ENCODE measurements at regions not wholly inside any gene's neighbourhood (a gene's known extent, or its start where the extent isn't known, plus 50 kb on each side); places are given as distances from the start of the nearest gene placed in this dataset.

- Histone ChIP-seq H3F3A (ENCODE audit: low read length, unreplicated experiment) (no peaks in the 10 kb centered on the region), H4K20me1 (ENCODE audit: low read length) (no peaks in the 10 kb centered on the region), H3K36me3 (ENCODE audit: low read depth, low read length) (no peaks in the 10 kb centered on the region), H3K4me1 (ENCODE audit: insufficient read depth, low read length) (no peaks in the 10 kb centered on the region), H3K27me3 (ENCODE audit: low read length) (0 out of 2 replicates have a peak, but pooled peaks cover 5% of the 10 kb centered on the region), H3K27ac (ENCODE audit: low read length) (no peak overlapping the region), H3K4me3 (ENCODE audit: low read length) (no peak overlapping the region), H3K4me2 (ENCODE audit: low read length) (no peak overlapping the region), H3K9ac (ENCODE audit: low read length) (no peak overlapping the region), H2AFZ (ENCODE audit: low read length) (no peak overlapping the region), H3K79me2 (ENCODE audit: low read length) (no peaks in the 10 kb centered on the region), H3K9me3 (ENCODE audit: low read length) (no peaks in the 10 kb centered on the region), H3K9me2 (replicated peaks; ENCODE audit: low read length) (no peaks in the 10 kb centered on the region)
- peak; percentile 65 for DNase-seq
- no peak for TF ChIP-seq EZH2 (IDR thresholded peaks at IDR 0.05; ENCODE audit: low read length, unreplicated experiment)
- TF ChIP-seq EZH2phosphoT487 (IDR thresholded peaks at IDR 0.05; ENCODE audit: borderline replicate concordance, low read length): no peak
- peak; percentile 77 for TF ChIP-seq CTCF (conservative IDR thresholded peaks at IDR 0.05; ENCODE audit: low read depth, low read length)
- BruUV-seq (replicated peaks): no TSS peak
- CTCF ChIA-PET: no interaction called here
- ATAC-seq: peak; percentile 74
- POLR2A ChIA-PET (ENCODE audit: unreplicated experiment): interaction anchor here (0.6 kb wide), 1 partner anchor 45 kb away, joined by 6 read pairs; no protein-coding TSS in a partner anchor
- intact Hi-C loops (cut with micrococcal nuclease): loop anchor here (5.0 kb wide), 2 partner anchors 128 to 233 kb away; no protein-coding TSS in a partner anchor
Observed at GRCh38 chr5:152505442-152506042, 100.5 kb upstream of the NMUR2 start.

- CTCF ChIA-PET: no interaction called here
- Histone ChIP-seq H3K36me3 (ENCODE audit: low read depth, low read length) (no peaks in the 10 kb centered on the region), H3K9me2 (replicated peaks; ENCODE audit: low read length) (no peaks in the 10 kb centered on the region), H3K4me1 (ENCODE audit: insufficient read depth, low read length) (no peaks in the 10 kb centered on the region), H3K9ac (ENCODE audit: low read length) (no peak overlapping the region), H3K27me3 (ENCODE audit: low read length) (0 out of 2 replicates have a peak, but pooled peaks cover 8% of the 10 kb centered on the region), H4K20me1 (ENCODE audit: low read length) (no peaks in the 10 kb centered on the region), H3K9me3 (ENCODE audit: low read length) (no peaks in the 10 kb centered on the region), H3K4me2 (ENCODE audit: low read length) (no peak overlapping the region), H2AFZ (ENCODE audit: low read length) (no peak overlapping the region), H3K27ac (ENCODE audit: low read length) (no peak overlapping the region), H3F3A (ENCODE audit: low read length, unreplicated experiment) (no peaks in the 10 kb centered on the region), H3K79me2 (ENCODE audit: low read length) (no peaks in the 10 kb centered on the region), H3K4me3 (ENCODE audit: low read length) (no peak overlapping the region)
- TF ChIP-seq EZH2phosphoT487 (IDR thresholded peaks at IDR 0.05; ENCODE audit: borderline replicate concordance, low read length) (no peak), CTCF (conservative IDR thresholded peaks at IDR 0.05; ENCODE audit: low read depth, low read length) (no peak), EZH2 (IDR thresholded peaks at IDR 0.05; ENCODE audit: low read length, unreplicated experiment) (no peak)
- intact Hi-C loops (cut with micrococcal nuclease): no loop called here
- no TSS peak for BruUV-seq (replicated peaks)
- POLR2A ChIA-PET (ENCODE audit: unreplicated experiment): no interaction called here
- no peak for DNase-seq
- ATAC-seq: no peak
Observed at GRCh38 chr5:152511120-152511519, 106.0 kb upstream of the NMUR2 start.

GRCh38 chr5:152511531-152512132 lies 106.6 kb upstream of the NMUR2 start:
- ATAC-seq: no peak
- H2AFZ ChIP-seq (ENCODE audit: low read length): no peak overlapping the region
- H3K9me2 ChIP-seq (replicated peaks; ENCODE audit: low read length): no peaks in the 10 kb centered on the region
- no peaks in the 10 kb centered on the region for H3K4me1 ChIP-seq (ENCODE audit: insufficient read depth, low read length)
- no peak for DNase-seq
- H3K4me2 ChIP-seq (ENCODE audit: low read length): no peak overlapping the region
- TF ChIP-seq CTCF (conservative IDR thresholded peaks at IDR 0.05; ENCODE audit: low read depth, low read length) (no peak), EZH2phosphoT487 (IDR thresholded peaks at IDR 0.05; ENCODE audit: borderline replicate concordance, low read length) (no peak), EZH2 (IDR thresholded peaks at IDR 0.05; ENCODE audit: low read length, unreplicated experiment) (no peak)
- BruUV-seq (replicated peaks): no TSS peak
- ChIA-PET CTCF (no interaction called here), POLR2A (ENCODE audit: unreplicated experiment) (no interaction called here)
- no peaks in the 10 kb centered on the region for H3K36me3 ChIP-seq (ENCODE audit: low read depth, low read length)
- 0 out of 2 replicates have a peak, but pooled peaks cover 8% of the 10 kb centered on the region for H3K27me3 ChIP-seq (ENCODE audit: low read length)
- no peaks in the 10 kb centered on the region for H3K9me3 ChIP-seq (ENCODE audit: low read length)
- H3K79me2 ChIP-seq (ENCODE audit: low read length): no peaks in the 10 kb centered on the region
- no peak overlapping the region for H3K4me3 ChIP-seq (ENCODE audit: low read length)
- H3F3A ChIP-seq (ENCODE audit: low read length, unreplicated experiment): no peaks in the 10 kb centered on the region
- no peak overlapping the region for H3K9ac ChIP-seq (ENCODE audit: low read length)
- H4K20me1 ChIP-seq (ENCODE audit: low read length): no peaks in the 10 kb centered on the region
- H3K27ac ChIP-seq (ENCODE audit: low read length): no peak overlapping the region
- intact Hi-C loops (cut with micrococcal nuclease): no loop called here
